ENCODE measurements at regions not wholly inside any gene's neighbourhood (a gene's known extent, or its start where the extent isn't known, plus 50 kb on each side); places are given as distances from the start of the nearest gene placed in this dataset.

GRCh38 chr13:52974711-52975110 is 53.9 kb upstream of the OLFM4 start:
- TF ChIP-seq, protein P1, sequence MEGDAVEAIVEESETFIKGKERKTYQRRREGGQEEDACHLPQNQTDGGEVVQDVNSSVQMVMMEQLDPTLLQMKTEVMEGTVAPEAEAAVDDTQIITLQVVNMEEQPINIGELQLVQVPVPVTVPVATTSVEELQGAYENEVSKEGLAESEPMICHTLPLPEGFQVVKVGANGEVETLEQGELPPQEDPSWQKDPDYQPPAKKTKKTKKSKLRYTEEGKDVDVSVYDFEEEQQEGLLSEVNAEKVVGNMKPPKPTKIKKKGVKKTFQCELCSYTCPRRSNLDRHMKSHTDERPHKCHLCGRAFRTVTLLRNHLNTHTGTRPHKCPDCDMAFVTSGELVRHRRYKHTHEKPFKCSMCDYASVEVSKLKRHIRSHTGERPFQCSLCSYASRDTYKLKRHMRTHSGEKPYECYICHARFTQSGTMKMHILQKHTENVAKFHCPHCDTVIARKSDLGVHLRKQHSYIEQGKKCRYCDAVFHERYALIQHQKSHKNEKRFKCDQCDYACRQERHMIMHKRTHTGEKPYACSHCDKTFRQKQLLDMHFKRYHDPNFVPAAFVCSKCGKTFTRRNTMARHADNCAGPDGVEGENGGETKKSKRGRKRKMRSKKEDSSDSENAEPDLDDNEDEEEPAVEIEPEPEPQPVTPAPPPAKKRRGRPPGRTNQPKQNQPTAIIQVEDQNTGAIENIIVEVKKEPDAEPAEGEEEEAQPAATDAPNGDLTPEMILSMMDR (IDR thresholded peaks at IDR 0.05): no peak
- no peak for TF ChIP-seq POLR2A (IDR thresholded peaks at IDR 0.05; ENCODE audit: low read depth)

Data from esophagus muscularis mucosa (tissue), 3 donors.